ENCODE measurements at regions not wholly inside any gene's neighbourhood (a gene's known extent, or its start where the extent isn't known, plus 50 kb on each side); places are given as distances from the start of the nearest gene placed in this dataset.
"Not testable (repeated sequence)": the region's sequence is repeated elsewhere in the genome, so short reads cannot be mapped to it uniquely, and the experiment has no call there.

DNA sequence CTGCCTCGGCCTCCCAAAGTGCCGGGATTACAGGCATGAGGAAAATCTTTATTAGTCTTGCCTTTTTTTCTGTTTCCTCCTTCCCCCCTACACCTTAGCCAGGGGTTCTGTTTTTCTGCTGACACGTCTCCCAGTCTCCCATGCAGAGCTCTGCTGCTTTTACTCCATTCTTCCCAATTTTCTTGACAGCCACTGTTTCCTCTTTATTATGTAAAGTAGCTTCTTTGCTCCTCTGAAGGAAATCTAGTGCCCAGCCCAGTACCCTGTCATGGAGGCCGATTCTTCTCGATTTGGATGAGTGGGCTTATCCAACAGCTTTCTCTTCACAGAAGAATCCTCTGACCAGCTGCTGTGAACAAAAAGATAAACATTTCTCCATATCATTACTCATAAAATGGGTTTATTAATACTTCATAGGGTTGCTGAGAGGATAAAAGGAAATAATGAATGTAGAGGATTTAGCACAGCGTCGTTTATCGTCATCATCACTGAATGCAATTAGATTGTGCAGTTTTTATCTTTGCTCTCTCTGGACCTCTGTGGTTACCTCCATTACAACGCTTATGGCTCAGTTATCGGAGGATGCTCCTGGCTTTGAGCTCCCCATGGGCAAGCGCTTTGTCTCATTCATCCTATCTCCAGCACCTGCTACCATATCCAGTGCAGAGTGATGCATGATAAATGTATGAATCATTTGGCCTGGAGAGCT lies 375.6 kb upstream of the C11orf87 start:
- DNase-seq: no peak

DNA sequence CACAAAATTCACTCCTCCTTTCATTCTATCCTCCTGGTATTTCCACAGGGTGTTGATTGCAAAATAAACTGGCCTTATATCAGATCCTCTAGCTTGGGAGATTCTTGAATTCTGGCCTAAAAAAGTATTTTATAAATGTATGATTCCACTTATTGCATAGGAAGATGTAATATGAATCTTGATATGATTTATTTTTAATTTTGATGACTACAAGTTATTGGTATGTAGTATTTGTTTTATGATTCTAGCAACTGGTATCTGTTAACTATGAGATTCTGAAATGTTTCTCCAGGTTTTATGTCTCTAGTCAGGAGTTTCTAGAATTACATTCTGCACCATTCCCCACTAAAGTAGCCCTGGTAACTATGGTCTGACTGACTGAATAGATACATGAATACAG lies 373.9 kb upstream of the C11orf87 start:
- no peak for DNase-seq

DNA sequence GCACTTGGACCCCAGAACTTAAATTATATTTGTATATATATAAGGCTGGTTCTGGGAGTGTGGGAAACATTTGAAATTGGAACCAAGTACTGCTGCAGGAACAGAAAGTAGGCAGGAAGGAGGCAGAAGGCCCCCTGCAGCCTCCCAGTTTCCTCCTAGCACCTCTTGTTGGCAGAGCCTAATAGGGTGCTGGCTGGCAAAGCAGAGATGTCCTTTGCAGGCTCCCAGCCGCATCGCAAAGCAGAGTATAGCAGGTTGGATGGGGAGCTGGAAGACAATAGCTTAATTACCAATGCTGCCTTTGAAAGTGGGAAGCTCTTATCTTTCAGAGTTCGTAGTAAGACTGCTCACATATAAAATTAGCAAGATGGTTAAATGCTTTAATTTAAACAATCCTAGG lies 370.8 kb upstream of the C11orf87 start:
- DNase-seq: no peak

DNA sequence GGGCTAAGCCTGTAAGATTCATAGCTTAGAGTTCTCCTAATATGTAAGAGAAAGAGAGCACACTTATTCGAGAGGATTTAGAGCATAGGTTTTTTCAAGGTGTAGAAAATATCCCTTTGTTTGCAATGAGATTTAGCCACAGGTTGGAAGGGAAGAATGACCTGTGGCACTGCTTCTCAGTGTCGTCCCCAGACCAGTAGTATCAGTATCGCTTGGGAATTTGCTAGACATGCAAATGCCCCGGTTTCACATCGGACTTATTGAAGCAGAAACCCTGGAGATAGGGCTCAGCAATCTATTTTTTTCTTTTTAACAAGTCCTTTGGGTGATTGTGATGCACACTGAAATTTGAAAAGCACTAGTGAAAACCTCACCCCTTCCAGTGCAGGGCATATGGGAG lies 362.6 kb upstream of the C11orf87 start:
- DNase-seq: no peak

DNA sequence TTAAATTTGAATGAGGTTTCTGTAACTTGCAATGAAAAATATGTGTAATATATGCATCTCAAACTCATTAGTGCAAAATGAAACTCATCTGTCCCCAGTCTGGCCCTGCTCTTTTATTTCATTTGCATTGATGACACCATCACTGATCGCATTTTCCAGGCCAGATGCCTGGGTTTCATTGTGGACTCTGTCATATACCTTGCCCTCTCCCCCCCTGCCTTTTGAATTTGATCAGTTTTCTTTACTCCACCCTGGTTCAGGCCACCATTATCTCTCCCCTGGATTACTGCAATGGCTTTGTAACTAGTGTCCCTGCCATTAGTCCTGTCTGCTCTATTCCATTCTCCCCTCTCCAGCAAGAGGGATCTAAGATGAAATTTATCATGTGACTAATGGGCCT lies 360.6 kb upstream of the C11orf87 start:
- DNase-seq: no peak

DNA sequence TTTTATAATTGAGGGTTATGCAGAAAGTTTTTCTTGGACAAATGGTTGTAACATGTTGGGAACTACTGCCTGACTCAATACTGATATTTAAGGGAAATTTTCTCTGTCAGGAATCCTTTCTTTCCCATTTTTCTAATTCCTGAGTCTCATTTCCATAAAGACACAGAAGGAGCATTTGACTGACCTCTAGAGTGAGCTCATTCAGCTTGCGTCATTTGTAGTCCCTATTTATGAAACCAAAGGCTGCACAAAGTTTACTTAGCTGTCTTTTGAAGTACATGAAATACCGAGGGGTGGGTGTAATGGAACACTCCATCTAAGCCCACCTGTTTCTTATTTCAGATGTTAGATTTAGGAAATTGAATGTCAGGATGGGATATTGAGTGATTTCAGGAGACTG lies 359.5 kb upstream of the C11orf87 start:
- DNase-seq: peak; percentile 21

DNA sequence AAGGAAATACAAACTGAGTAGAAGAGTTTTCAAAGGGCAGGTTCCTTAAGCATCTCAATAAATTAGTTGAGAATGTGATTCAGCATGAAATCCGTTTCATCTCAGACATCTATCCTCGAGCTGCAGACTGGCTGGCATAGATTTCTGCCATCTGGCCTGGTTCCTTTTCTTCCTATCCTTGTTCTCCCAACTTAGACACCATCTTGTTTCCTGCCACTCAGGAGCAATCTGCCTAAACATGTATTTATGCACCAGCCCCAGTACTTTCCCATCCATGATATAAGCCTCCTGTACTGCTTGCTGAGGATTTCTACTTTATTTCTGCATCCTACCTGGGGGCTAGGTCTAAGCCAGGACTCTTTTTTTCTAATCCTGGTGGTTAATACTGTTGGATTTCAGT lies 359.1 kb upstream of the C11orf87 start:
- DNase-seq: no peak

DNA sequence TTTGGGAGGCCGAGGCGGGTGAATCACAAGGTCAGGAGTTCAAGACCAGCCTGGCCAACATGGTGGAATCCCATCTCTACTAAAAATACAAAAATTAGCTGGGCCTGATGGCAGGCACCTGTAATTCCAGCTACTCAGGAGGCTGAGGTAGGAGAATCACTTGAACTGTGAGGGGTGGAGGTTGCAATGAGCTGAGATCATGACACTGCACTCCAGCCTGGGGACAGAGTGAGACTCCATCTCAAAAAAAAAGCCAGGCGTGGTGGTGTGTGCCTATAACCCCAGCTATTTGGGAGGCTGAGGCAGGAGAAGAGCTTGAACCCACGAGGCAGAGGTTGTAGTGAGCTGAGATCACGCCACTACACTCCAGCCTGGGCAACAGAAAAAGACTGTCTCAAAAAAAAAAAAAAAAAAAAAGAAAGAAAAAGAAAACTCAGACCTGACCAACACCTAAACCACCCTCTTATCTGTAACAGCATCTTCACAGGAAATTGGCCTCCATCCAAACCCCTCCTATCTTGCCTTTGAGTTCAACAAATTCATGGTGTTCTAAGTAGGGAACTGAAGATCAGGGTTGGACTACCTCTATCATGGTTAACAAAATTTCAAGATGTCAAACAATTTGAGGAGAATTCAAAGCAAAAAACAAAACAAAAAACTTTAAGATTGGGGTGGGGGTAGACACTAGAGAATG lies 357.2 kb upstream of the C11orf87 start:
- DNase-seq: not testable (repeated sequence)

DNA sequence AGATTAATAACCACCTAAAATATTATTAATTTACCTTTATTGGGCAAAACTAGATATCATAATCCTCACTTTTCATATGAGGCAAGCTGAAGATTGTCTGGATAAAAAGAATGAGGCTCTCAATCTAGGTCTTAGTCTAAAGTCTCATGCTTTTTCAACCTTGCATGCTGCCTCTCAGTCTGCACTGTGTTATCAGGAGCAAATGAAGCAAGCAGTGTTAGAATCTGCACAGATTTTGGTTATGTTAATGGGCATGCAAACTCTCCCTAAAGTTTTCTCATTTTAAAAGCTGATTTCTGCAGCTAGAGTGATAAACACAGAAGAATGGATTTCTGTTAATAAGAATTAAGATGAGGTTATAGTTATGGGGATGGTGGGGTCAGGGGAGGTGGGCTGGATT lies 350.7 kb upstream of the C11orf87 start:
- no peak for DNase-seq

DNA sequence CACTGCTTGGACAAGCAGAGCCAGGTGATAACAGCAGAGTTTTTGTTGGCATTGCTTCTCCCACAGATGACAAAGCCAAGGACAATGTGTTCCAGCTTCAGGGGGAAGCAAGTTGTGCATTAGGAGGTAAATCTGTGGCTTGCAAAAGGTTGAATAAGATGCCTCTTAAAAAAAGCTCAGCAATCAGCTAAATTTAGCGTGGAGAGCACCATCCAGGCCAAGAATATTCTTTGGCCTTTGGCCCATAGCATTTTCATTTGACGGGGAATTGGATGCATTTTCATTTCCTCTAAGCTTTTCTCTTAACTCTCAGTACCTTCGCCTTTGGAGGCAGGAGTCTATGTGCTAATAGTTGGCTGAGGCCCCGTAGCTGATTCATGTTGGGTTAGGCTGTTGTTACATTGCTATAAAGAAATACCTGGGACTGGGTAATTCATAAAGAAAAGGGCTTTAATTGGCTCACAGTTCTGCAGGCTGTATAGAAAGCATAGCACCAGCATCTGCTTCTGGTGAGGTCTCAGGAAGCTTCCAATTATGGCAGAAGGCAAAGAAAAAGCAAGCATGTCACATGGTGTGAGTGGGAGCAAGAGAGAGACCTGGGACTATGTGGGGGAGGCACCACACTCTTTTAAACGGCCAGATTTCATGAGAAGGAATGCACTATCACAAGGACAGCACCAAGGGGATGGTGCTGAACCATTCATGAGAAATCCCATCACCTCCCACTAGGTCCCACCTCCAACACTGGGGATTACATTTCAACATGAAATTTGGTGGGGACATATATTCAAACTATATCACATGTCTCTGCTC lies 350.1 kb upstream of the C11orf87 start:
- DNase-seq: peak; percentile 77

DNA sequence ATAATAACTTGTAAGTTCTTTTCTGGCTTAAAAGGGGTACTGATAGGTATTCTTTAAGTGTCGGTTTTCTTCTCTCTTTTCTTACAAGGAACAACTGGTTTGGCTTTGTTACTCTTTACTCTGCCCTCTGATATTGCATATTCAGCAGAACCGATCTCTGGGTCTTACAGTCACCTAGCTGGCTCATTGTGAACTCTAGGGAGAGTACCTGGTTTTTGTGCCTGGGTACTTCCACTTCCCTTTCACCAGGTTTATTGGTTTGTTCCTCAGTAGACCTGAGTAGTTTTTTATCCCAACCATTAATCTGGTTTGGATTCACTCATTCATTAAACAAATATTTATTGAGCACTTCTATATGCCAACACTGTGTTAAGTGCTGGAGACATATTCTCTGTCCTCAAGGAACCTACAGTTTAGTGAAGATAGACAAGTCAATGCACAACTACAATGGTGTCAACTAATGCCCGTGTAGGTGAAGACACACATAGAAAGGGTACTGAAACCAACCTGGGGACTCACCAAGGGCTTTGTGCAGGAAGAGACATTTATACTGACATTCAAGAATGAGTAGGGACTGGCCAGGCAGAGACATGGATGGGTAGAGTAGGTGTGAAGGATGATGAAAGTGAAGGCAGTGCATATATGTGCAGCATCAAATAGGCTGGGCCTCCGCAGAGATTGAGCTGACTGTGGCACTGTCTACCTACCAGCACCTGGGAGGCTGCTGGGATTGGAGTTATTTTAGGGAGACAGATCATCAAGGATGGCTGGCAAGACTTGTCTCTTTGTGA lies 348.8 kb upstream of the C11orf87 start:
- no peak for DNase-seq

DNA sequence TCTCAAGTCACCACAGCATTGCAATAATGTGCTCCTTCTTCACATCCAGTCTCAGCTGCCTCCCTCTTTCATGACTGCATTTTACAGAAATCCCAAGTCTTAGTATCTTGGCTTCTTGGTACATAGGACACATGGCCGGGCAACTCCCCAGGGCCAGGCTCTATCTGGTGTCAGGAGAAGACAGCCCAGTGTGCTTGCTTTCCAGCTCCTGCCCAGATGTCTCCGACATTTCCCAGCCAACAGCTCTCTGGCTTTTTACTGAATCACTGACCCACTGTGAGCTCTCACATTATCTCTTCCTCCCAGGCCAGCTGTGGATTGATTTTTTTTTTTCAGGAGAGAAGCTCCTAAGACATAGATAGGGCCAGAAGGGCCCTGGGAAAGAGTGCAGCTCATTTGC lies 346.0 kb upstream of the C11orf87 start:
- DNase-seq: peak; percentile 84

DNA sequence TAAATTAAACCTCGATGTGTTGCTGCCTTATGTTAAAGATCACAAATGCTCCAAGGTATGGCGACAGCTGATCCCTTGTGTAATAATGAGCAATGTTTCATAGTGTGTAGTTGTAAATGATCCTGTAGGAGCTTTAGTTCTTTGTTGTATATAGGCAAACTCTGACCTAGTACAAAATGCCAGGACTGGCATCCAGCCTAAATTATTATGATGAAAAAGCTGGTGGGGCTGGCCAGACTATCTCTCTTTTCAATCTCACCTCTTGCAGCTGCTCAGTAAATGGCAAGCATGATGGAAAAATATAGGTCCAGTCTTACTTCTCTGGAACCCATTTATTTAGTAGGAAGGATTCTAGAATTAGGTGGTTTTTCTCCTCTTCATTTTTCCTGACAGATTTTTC lies 345.1 kb upstream of the C11orf87 start:
- DNase-seq: peak; percentile 61

DNA sequence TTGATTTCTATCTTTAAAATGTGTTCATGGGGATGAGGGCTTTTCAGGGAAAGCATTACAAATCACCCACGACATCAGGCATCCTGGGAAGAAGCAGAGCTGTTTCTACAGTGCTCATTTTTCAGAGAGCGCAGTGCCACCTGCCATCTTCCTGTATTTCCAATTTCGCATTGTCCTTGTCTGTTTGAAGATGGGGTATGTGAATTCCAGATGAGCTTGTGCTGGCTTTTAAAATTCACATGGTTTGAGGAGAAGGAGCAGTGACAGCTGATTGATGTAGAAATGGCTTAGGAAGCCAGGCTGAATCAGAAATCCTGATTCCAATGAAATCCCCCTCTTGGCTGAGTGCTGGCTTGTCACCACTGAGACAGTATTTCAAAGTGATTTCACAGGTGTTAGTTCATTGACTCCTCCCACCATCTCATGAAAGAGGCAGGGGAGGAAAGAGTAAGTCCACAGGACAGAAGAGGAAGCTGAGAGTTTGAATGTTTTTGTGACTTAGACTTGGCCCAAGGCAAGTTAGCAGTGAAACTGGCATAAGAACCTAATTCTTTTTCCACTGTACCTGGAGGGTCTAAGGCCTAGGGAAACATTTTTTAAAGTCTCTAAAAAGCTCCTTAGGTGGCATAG lies 344.6 kb upstream of the C11orf87 start:
- DNase-seq: no peak

DNA sequence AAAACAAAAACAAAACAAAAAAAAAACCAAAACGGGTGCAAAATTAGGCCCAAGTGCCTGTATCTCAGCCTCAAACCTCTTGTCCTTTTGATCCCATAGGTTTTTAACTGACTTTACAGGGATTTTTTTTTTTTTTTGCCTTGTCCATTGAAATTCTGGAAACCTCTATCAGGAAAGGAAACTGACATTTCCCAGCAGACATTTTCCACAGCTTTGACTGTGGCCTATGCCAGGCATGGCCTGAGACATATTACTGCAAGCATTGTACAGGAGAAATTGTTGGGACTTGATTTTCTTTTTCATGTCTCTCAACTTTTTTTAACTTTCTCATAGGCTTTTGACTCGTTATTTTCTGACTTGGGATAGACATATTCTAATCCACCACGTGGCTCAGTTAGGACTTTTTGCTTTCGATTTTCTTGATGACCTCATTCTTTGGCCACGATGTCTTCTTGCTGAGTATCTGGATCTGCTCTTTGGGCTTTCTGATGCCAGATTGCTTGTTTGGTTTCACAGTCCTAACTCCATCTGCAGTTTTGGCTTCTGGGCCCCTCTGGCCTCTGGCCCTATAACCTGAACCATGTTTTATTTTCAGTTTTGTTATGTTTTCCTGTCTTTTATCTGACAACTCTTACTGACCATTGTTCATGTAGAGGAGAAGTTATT lies 336.1 kb upstream of the C11orf87 start:
- peak; percentile 45 for DNase-seq

DNA sequence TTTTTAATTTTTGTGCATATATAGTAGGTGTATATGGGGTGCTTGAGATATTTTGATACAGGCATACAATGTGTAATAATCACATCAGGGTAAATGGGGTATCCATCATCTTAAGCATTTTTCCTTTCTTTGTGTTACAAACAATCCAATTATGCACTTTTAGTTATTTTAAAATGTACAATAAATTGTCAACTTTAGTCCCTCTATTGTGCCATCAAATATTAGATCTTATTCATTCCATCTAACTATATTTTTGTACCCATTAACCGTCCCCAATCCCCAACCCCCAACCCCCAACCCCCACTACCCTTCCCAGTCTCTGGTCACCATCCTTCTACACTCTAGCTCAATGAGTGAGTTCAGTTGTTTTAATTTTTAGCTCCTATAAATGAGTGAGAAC lies 335.1 kb upstream of the C11orf87 start:
- DNase-seq: no peak

DNA sequence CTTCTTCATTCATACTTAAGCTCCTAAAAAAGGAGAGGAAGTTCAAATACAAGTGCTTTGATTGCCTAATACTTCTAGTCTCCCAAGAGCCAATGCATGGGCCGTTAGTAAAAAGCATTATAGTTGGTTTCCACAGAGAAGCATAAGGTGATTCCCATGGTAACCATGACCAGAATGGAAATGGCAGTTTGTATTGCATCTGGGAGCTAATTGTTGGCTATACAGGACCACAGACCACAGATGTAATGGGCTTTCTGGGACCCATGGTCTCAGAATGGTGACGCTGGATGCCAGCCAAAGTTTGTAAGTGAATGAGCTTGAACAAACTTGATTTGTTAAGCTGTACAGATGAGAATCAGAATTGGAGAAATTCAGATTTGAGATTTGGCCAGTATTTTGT lies 333.9 kb upstream of the C11orf87 start:
- DNase-seq: no peak

DNA sequence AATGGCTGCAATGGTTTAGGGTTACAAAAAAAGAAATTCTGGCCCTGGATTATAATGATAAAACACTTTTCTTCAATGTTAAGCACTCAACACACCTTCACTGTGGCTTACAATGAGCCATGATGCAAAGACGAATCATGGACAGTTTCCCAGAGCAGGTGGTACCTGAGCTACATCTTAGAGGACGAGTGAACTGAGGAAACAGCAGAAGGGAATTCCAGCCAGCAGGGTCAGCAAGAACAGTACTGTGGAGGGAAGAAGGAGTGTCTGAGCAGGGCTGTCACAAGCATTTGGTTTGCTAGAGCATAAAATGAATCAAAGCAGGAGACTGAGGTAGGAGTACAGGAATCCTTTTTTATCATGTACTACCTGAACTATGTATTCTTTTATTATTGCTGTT lies 332.8 kb upstream of the C11orf87 start:
- DNase-seq: no peak

DNA sequence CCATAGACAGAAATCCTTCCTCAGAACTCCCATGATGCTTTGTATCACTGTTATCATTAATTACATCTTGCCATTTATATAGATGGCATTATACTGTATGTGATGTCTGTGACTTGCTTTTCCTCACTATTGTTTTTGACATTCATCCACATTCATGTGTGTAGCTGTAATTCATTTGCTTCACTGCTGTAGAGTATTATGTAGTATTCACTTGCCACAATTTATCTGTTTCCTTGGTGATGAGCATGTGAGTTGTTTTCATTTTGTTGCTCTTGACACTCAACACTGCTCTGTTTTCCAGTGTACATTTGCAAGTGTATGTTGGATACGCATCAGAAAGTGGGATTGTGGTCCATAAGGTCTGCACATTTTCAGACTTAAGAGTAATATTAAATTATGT lies 328.6 kb upstream of the C11orf87 start:
- no peak for DNase-seq

DNA sequence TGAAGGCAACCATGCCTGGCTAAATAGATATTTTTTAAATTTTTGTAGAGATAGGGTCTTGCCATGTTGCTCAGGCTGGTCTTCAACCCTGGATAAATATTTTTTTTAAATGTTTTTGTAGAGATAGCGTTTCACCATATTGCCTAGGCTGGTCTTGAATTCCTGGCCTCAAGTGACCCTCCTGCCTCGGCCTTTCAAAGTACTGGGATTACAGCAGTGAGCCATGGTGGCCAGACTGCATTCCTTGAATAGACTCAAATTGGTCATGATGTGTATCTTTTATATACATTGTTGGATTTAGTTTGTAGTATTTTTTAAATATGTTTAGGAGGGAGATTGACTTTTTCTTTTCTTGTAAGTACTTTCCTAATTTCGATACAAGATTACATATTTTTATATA lies 325.7 kb upstream of the C11orf87 start:
- DNase-seq: no peak

DNA sequence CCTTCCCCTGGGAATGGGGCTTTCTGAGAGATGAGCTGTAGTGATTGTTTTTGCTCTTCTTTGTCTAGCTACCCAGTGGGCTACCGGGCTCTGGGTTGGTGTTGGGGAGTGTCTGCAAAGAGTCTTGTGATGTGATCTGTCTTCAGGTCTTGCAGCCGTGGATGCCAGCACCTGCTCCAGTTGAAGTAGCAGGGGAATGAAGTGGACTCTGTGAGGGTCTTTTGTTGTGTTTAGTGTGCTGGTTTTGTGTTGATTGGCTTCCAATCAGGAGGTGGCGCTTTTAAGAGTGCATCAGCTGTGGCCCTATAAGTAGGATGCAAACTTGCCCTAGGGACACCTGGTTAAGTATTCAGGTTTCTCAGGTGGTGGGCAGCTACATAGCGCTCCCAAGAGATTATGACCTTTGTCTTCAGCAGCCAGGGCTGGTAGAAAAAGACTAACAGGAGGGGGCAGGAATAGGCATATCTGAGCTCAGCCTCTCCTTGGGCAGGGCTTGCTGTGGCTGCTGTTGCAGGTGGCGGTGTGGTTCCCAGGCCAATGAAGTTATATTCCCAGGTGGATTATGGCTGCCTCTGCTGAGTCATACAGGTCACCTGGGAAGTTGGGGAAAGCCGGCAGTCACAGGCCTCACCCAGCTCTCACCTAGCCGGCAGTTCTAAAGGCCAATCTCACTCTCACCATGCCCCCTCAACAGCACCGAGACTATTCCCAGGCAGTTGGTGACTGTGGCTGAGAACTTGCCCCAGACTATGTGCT lies 315.7 kb upstream of the C11orf87 start:
- DNase-seq: no peak

Measured in tongue (tissue), 1 donor.